H1 (cell line): ENCODE measurements at regions not wholly inside any gene's neighbourhood (a gene's known extent, or its start where the extent isn't known, plus 50 kb on each side); places are given as distances from the start of the nearest gene placed in this dataset.

ENCODE experiments used
- BACH1 ChIP-seq: IDR thresholded peaks from 2 replicates; pipeline ENCODE4 v1.6.1; 2012; ENCODE audit warnings: low read length, improper control_type of control experiment
- GTF2F1 ChIP-seq: IDR thresholded peaks from 2 replicates; pipeline ENCODE4 v1.6.1; 2012; ENCODE audit warnings: low read depth, low read length, improper control_type of control experiment, borderline replicate concordance
- HDAC2 ChIP-seq, 2 experiments: fragments of 300-600 bp in 1 of 2; sonication (generic) in 1 of 2; IDR thresholded peaks; 2 replicates each; pipeline ENCODE4 v1.6.1; 2011 to 2012; ENCODE audit warnings: low read depth in 2 of 2, low read length in 2 of 2, mild to moderate bottlenecking in 2 of 2, moderate library complexity in 2 of 2, borderline replicate concordance in 1 of 2, inconsistent platforms in 1 of 2
- POU5F1 ChIP-seq: IDR thresholded peaks from 2 replicates; pipeline ENCODE4 v1.6.1; 2011; ENCODE audit warnings: low read depth, mild to moderate bottlenecking, low read length, moderate library complexity
- RBBP5 ChIP-seq: IDR thresholded peaks from 2 replicates; pipeline ENCODE4 v1.7.1; 2012; ENCODE audit warnings: low read depth, mild to moderate bottlenecking, inconsistent platforms, low read length, moderate library complexity, borderline replicate concordance
- RXRA ChIP-seq: IDR thresholded peaks from 2 replicates; pipeline ENCODE4 v1.6.1; 2011; ENCODE audit warnings: low read depth, mild to moderate bottlenecking, low read length, moderate library complexity; ENCODE audit not compliant: insufficient read depth
- SP2 ChIP-seq: IDR thresholded peaks from 2 replicates; pipeline ENCODE4 v1.6.1; 2012; ENCODE audit warnings: mild to moderate bottlenecking, low read length, inconsistent platforms
- TBP ChIP-seq: IDR thresholded peaks from 2 replicates; pipeline ENCODE4 v1.6.1; 2011; ENCODE audit warnings: low read depth, low read length, improper control_type of control experiment
- YY1 ChIP-seq: IDR thresholded peaks from 2 replicates; pipeline ENCODE4 v1.6.1; 2011; ENCODE audit warnings: low read depth, mild to moderate bottlenecking, low read length

DNA sequence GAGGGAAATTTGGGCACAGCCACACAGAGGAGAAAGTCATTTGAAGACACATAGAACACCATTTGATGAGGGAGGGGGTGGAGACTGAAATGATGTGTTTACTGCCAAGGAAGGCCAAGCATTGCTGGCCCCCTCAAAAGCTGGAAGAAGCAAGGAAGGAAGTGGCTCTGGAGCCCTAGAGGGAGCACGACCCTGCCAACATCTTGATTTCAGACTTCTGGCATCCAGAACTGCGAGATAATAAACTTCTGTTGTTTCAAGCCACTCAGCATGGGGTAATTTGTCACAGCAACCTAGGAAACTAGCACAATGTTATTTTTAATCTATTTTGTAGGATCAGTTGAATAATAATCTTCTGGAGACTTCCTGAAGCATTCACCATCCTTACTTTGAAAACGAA, 314.8 kb upstream of the GOT2 start (continued):
- TF ChIP-seq RBBP5 (no peak), RXRA (no peak), HDAC2 (IDR thresholded peaks at IDR 0.05; ENCODE audit: borderline replicate concordance in 1 of 2, low read depth in 2 of 2, low read length in 2 of 2) (no peak), TBP (no peak), YY1 (no peak), GTF2F1 (no peak), POU5F1 (no peak), BACH1 (no peak), SP2 (no peak)
